HS-27A (cell line): ENCODE measurements at regions not wholly inside any gene's neighbourhood (a gene's known extent, or its start where the extent isn't known, plus 50 kb on each side); places are given as distances from the start of the nearest gene placed in this dataset.

Experiments used
- DNase-seq: peaks from one replicate; pipeline ENCODE4 v3.0.0-alpha.2; 2012; ENCODE audit warnings: low read depth, missing footprints

DNA sequence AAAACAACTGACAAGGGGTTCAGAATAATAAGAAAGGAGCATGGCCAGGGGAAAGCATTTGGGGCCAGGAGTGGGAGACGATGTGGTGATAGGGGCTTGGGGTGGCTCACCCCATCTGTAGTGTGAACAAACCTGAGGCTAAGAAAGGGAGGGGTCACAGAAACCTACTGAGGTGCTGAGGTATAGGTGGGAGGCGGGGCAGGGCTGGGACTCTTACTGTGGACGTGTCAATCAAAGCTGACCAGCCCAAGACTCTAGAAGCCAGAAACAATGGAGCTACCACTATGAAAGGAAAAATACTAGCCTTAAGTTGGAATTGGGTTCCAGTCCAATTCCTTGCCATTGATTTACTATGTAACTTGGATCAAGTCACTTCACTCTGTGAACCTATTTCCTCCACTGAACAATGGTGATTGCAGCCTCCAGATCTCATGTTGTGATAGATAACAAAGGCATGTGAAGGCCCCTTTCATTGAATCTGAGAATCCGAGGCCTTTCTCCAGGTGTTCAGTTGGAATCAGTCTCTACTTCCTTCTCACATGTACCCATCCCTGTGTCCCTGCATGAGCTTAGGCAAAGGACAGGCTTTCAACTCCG, 260.9 kb upstream of the HES1 start:
- no peak for DNase-seq

DNA sequence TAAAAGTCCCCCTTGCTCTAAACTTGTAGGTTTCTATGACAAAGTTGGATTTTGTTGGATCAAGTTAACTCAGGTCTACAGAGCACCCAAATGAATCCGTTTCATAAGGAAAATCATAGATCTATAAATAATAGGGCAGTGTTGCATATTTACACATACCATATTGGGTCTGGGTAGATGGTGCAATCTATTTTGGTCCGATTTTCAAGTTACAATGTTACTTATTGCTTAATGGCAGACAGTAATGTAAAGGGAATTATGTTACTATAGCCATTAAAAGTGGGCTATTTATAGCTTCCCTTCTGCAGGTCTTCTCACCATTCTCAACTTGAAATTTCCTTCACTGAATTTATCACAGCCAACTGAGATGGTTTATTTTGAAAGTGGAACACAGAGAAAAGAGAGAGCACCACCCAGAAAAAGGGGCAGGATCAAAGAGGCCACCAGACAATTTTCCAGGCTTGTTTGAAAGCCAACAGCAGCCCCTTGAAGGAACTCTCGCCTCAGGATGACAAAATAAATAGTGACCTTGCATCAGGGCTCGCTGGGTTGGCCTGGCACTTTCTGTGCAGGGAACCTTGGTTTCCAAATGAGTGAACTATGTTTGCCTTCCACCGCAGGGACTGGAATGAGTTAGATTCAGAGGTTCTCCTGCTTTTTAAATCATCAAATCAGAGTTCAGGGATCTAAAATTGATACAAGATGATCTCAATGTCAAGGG, 260.2 kb upstream of the HES1 start:
- no peak for DNase-seq

DNA sequence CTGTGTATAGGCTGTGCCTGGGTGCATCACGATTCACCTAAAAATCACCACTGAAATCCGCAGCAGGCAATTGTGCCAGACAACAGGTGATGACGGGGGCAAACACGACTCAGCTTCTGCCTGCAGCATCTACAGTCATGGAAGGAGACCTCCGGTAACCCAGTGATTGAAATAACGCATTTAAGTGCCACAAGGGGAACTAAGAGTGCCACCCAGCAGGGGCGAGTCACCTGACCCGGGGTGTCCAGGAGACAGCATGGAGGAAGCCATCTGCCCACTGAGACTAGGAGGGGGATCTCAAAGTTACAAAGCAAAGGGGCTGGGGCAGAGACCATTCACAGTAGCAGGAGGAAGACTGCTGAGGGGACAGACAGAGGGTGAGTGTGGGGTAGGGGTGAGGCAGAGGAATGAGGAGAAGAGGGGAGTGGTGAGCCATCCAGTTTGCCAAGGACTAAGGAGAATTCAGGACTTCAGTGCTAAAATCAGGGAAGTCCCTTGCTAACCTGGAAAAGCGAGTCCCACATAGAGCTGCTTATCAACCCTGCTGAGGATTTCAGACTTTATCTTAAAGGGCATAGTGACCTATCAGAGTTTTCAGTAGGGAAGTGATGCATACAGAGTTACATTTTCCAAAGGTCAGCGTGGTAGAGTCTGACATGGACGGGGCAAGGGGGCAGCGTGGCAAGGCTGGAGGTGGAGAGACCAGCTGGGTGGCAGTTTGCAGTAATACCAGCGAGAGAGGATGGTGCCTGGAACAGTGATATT, 256.7 kb upstream of the HES1 start:
- DNase-seq: no peak

DNA sequence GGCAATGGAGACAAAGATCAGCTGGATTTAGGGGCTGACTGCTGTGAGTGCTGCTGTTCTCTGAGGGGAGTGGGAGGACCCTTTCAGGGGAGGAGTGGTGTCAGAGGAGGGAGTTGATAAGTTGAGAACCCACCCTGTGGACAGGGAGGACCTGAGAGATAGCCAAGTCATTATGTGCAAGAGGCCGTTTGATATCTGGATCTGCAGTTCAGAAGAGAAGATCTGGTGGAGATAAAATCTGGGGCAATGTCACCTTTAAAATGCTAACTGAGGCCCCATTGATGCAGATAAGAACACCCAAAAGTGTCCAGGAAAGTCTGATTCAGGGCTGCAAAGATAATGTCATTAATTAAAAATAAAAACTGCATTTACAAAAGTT, 256.1 kb upstream of the HES1 start:
- no peak for DNase-seq

DNA sequence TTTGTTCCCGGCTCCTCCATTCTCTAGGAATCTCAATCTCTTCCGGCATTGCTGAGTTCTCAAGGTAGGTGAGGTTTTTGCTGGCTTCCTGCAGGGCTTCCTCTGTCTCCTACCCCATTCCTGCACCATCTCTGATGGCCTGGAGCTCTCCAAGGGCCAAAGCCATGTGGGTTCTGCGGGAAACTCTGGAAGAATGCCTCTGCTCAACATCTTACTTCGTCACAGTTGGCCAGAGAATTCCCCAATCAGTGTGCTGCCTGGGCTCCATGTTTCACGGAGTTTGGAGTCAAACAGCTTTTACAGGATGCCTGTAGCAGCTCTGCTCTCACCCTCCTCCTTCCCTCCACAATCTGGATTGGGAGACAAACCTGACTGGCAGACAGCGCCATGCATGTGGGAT, 253.9 kb upstream of the HES1 start:
- no peak for DNase-seq

DNA sequence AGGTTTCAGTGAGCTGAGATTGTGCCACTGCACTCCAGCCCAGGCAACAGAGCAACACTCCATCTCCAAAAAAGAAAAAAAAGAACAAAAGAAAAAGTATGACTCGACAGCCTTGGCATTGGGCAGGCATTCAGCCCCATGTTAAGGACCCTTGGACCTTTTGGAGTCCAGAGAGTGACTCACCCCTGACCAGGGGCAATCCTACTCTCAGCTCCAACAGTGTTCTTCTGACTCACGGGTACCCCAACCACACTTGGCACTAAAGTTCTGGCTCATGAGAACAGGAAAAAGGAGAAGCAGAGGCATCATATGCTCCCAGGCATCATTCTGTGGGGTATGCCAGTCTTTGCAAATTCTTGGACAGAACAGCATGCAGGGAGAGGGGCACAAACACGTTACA, 252.4 kb upstream of the HES1 start:
- no peak for DNase-seq

DNA sequence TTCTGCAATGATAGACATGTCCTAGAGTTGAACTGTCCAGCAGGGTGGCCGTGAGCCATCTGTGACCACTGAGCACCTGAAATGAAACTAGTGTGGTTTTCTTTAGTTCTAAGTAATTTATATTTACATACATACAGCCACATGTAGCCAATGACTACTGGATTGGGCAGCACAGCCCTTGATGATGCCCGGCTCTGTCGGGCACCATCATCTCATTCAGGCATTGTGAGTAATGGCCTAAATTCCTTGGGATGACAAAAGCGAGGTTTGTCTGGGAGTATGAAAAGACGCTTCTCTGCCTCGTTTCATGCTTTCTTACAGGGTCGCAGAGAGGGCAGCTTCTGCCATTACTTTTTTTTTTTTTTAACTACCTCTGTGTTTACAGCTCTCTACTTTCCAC, 251.9 kb upstream of the HES1 start:
- DNase-seq: no peak

DNA sequence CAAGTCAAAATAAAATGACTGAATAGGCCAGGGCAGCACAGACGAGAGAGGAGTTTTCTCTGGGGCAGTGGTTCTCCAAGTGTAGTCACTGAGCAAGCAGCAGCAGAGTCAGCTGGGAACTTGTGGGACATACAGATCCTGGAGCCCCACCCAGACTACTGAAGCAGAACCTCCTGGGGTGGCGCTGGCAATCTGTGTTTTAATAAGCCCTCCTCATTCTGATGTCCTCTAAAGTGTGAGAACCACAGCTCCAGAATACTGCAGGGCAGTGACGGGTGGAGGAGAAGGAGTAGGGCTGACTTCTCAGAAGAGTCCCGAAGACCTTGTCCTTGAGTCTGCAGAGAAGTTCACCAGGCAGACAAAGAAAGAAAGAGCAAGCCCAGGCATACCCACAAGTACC, 251.3 kb upstream of the HES1 start:
- no peak for DNase-seq

DNA sequence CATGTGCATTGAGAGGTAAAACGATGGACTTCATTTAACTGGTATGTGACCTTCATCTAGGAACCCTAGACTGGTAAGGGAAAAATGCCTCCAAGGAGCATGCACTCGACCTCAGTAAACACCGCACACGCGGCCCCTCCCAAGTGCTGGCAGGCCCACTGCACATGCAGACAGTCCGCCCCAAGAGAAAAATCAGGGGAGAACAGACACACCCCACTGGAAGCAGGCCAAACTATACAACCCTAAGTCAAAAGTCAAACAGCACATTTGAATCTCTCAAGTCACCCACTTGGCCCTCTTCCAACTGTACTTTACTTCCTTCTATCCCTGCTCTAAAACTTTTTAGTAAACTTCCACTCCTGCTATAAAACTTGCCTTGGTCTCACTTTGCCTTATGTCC, 250.1 kb upstream of the HES1 start:
- DNase-seq: no peak

DNA sequence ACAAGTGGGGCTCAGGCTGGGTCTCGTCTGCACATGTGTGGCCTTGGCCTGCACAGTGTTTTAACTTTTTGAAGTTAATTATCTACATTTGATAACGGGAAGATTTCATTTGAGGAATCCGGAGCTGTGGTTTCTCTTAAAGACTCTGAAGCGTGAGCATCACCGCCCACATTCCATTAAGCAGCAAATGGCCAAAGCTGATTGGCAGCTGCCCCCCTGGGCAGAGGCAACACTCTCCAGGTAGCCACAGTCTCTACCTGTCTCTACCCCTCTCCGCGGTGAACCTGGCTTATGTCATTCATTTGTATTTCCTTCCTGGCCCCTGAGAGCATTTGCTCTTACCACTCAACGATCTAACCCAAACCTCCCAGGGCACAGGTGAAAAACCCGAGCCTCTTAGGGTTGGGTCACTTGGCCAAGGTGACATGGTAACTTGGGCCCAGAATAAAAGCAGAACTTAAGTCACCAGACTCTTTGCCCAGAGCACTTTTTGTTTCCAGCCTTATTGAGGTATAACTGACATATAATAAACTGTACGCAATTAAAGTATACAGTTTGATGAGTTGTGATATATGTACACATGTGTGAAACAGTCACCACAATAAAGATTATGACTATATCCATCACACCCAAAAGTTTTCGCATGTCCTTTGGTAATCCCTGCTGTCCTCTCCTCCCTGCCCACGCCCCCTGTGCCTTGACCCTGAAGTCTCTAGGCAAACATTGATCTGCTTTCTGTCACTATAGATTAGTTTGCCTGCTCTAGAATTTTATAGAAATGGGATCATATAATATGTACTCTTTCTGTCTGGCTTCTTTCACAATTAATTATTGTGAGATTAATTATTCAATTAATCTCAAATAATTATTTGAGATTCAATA, 245.7 kb upstream of the HES1 start:
- DNase-seq: no peak

DNA sequence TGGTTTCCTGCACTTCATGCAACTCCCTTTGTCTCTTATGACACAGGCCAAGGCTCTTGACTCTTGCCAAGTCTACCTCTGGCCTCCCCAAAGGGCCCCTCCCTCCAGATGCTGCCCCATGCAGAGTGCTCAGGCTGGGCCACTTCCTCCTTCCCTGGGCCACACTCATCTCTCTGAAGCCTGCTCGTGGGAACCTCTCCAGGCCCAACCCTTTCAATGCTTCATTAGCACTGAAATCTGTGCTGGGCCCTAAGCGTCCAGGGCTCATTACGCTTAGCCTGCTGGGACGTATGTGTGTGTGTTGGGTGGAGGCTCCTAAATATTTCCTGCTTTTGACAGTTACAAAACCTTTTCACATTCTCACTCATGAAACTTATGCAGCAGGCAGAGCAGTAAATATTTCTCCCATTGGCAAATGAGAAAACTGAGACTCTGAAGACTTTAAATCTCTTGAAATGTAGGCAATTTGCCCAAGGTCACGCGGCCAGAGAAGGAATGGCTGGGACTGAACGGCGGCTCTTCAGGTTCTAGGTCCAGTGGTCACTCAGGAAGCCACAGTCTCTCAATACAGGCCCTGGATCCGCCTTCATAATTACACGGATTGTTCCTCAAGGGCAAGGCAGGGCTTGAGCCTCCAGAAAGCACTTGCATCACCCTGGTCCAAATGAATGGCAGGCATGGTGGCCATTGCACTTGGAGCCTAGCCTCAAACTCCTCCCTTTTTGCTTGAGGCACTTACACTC, 241.7 kb upstream of the HES1 start:
- DNase-seq: no peak

DNA sequence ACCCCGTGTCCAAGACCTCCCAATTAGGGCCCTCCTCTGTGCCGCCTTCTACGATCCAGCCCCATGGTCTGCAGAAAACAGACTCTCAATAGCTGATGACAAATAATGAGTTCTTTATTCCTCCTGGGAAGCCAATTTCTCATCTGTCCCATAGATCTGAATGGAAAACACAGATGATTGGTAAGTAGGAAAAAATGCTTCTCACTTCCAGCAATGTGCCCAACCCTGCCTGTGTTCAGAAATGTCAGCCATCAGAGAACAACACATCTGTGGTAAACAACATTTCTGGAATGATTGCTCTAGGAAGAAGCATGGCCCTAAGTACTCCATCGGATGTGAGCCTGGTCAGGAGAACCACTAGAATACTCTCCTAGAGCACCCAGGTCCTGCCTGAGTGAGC, 240.5 kb upstream of the HES1 start:
- no peak for DNase-seq

DNA sequence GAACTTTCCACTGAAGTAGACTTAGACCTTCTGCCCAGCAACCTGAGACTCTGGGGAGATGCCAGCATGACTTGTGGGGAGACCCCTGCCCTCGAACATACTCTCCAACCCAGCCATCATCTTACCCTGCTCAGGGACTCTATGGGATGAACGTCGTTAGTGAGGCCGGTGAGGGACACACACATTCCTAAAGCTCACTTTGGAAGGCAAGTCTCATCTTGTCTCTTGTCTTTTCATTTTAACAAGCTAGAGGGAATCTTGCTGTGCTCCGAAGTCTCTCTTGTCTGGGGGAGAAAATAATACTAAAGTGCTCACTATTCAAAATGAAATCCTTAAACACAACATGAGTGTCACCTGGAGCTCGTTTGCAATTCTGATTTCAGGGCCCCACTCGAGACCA, 239.5 kb upstream of the HES1 start:
- no peak for DNase-seq

DNA sequence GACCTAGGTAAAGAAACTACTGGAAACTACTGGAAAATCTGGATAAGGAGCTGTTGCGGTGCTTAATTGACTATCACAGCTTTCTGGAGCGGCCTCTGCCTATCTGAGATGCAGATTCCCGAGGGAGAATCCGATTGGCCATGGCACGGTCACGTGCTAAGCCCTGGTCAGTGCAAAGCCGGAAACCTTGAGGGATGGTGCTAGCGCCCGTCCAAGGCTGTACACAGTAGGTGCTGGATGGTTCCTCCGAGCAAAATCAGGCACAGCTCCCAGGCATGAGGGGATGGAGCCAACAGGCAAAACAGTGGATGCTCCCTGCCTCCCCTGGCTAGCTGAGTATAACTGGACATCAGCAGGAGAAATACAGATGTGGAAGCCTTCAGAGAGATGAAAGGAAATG, 238.7 kb upstream of the HES1 start:
- no peak for DNase-seq

DNA sequence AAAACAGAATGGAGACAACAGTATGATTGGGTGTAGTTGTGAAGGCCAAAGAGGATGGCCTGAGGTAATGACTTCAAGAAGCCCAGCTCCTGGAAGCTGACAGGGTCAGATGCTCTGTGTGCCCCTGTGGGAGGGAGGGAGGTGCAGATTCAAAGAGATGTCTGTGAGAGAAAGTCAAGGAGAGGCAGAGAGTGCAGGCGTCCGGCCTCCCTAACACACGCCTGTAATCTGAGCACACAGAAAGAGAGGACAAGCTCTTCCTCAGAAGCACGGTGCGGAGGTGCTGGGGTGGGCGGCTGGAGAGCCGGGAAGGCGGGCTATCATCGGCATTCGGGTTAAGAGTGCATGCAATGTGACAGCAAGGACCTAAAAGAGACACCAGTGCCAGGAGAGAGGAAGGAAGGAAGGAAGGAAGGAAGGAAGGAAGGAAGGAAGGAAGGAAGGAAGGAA, 238.2 kb upstream of the HES1 start:
- DNase-seq: no peak

DNA sequence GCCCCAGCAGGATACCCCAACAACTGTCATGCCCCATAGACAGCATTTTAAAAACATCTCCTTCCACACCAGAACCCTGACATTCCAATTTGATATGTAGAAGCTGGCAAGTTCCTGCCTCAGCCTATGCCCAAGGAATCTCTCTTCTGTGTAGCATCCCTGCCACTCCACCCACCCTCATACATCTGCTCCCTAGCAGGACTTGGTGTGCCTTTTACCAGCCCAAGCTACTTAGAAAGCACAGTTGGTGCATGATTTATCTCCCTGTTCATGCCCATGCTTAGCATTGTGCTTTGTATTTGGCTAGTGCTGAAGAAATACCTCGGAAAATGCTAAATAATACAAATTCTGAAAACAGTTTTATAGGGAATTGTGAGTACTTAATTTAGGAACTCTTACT, 236.9 kb upstream of the HES1 start:
- no peak for DNase-seq

DNA sequence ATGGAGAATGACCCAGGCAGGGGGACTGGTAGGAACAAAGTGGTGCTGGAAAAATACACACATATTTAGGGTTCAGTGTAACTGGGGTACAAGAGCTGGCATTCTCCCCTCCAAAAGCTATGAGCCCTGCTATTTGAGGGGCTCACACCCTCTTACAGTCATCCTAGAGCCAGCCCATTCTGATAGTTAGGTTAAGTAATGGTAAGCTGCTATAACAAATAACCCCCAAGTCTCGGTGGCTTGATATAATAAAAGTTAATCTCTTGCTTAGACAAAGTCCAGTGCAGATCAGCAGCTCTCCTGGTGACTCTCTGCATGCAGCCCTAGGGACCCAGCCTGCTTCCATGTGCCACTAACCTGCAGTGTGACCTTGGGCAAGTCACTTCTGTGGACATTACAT, 234.9 kb upstream of the HES1 start:
- no peak for DNase-seq

DNA sequence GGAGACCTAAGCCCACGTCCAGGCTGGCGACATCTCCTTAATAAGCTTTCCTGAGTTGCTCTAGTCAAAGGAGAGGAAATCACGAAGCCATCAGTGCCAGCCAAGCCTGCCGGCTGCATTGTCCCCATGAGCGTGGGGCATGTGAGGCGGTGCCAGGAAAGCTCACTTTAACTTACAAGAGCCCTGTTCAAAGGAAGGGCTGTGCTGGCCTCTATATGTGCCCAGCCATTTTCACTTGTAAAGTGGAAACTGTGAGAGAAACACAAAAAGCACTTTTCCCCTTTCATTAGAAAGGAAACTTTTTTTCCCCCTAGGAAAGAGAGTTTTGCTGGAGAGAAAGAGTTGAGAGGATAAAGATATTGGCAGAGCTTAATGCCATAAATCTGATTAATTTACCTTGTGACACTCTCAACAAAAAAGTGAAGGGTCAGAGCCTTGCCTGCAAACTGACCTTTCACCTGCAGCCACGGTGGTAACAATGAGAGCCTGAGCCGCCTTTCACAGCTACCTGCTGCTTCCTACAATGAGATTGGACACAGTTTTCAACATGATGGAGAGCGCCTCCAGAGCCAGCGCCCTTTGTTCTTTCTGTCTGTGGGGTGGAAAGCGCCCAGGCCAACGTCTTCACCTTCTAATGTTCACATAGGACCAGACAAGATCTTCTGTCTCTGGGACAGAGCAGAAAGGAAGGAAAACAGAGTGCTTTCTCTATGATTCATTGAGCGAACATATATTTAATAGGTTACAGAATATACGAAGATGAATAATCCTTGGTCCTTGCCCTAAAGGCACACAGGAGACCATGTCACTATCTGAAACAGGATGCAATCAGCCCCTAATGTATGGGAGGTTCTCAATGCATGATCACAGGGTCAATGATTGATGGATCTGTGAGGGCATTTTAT, 233.1 kb upstream of the HES1 start:
- DNase-seq: no peak

DNA sequence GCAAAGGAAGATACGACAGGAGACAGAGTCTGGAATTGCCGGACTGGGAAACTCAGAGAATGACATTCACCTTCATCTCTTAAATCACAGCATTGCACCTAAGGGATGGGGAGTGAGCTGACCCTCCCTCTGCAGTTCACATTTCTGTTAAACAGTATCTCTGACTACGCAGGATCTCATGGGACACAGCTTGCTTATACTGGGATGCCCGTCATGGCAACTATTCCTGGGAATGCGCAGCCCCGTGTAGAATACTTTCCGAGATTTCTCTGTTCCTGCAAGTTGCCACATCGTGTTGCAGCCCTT, 232.5 kb upstream of the HES1 start:
- DNase-seq: no peak

DNA sequence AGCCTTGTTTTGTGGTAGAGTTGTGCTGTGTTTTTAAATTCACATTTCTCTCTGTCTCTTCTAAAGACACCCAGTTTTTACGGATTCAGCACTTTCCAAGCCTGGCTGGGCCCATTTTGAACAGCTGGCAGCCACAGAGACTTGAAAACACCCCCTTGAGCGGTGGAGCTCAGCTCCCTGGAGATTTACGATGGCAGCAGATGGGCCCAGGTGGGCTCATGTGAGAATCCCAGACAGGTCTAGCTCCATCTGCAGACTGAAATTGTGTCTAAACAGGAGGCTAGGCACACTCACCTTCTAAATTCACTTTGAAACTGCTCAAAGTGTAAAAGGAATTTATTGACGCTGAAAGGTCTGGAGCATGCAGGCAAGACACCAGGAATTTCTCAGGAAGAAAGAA, 232.0 kb upstream of the HES1 start:
- DNase-seq: no peak
